ENCODE measurements at regions not wholly inside any gene's neighbourhood (a gene's known extent, or its start where the extent isn't known, plus 50 kb on each side); places are given as distances from the start of the nearest gene placed in this dataset.

DNA sequence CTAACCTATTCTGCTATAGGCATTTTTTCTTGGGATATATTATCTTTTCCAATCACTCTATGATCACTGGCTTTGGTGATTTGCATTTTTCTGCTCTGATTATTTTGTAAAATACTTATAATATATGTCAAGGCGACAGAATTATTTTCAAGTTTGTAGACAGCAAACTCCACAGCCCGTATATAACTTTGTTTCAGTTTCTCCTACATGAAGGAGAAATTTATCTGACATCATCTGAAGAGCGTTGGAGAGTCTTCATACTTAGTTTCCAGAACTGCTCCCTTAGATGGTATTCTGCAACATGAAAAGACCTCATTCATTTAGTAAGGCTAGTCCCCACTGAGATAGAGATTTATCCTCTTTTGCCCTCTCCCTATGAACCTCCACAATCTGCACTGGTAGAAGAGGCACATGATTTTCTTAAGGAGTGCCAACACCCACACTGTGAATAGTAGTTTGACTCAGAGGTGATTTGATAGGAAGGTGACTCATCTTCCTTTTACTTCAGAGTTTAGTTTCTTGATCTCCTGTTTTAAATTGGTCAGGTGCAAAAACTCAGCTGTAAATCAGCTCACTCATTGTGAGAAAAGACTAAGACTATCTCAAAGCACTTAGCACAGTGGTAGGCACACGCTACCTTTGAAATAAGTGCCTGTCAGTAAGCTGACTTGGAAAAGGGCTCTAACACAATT, 1848.6 kb upstream of the CELF4 start (continued):
- TF ChIP-seq, protein P1, sequence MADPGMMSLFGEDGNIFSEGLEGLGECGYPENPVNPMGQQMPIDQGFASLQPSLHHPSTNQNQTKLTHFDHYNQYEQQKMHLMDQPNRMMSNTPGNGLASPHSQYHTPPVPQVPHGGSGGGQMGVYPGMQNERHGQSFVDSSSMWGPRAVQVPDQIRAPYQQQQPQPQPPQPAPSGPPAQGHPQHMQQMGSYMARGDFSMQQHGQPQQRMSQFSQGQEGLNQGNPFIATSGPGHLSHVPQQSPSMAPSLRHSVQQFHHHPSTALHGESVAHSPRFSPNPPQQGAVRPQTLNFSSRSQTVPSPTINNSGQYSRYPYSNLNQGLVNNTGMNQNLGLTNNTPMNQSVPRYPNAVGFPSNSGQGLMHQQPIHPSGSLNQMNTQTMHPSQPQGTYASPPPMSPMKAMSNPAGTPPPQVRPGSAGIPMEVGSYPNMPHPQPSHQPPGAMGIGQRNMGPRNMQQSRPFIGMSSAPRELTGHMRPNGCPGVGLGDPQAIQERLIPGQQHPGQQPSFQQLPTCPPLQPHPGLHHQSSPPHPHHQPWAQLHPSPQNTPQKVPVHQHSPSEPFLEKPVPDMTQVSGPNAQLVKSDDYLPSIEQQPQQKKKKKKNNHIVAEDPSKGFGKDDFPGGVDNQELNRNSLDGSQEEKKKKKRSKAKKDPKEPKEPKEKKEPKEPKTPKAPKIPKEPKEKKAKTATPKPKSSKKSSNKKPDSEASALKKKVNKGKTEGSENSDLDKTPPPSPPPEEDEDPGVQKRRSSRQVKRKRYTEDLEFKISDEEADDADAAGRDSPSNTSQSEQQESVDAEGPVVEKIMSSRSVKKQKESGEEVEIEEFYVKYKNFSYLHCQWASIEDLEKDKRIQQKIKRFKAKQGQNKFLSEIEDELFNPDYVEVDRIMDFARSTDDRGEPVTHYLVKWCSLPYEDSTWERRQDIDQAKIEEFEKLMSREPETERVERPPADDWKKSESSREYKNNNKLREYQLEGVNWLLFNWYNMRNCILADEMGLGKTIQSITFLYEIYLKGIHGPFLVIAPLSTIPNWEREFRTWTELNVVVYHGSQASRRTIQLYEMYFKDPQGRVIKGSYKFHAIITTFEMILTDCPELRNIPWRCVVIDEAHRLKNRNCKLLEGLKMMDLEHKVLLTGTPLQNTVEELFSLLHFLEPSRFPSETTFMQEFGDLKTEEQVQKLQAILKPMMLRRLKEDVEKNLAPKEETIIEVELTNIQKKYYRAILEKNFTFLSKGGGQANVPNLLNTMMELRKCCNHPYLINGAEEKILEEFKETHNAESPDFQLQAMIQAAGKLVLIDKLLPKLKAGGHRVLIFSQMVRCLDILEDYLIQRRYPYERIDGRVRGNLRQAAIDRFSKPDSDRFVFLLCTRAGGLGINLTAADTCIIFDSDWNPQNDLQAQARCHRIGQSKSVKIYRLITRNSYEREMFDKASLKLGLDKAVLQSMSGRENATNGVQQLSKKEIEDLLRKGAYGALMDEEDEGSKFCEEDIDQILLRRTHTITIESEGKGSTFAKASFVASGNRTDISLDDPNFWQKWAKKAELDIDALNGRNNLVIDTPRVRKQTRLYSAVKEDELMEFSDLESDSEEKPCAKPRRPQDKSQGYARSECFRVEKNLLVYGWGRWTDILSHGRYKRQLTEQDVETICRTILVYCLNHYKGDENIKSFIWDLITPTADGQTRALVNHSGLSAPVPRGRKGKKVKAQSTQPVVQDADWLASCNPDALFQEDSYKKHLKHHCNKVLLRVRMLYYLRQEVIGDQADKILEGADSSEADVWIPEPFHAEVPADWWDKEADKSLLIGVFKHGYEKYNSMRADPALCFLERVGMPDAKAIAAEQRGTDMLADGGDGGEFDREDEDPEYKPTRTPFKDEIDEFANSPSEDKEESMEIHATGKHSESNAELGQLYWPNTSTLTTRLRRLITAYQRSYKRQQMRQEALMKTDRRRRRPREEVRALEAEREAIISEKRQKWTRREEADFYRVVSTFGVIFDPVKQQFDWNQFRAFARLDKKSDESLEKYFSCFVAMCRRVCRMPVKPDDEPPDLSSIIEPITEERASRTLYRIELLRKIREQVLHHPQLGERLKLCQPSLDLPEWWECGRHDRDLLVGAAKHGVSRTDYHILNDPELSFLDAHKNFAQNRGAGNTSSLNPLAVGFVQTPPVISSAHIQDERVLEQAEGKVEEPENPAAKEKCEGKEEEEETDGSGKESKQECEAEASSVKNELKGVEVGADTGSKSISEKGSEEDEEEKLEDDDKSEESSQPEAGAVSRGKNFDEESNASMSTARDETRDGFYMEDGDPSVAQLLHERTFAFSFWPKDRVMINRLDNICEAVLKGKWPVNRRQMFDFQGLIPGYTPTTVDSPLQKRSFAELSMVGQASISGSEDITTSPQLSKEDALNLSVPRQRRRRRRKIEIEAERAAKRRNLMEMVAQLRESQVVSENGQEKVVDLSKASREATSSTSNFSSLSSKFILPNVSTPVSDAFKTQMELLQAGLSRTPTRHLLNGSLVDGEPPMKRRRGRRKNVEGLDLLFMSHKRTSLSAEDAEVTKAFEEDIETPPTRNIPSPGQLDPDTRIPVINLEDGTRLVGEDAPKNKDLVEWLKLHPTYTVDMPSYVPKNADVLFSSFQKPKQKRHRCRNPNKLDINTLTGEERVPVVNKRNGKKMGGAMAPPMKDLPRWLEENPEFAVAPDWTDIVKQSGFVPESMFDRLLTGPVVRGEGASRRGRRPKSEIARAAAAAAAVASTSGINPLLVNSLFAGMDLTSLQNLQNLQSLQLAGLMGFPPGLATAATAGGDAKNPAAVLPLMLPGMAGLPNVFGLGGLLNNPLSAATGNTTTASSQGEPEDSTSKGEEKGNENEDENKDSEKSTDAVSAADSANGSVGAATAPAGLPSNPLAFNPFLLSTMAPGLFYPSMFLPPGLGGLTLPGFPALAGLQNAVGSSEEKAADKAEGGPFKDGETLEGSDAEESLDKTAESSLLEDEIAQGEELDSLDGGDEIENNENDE (IDR thresholded peaks at IDR 0.05; ENCODE audit: insufficient replicate concordance, low read length) = no peak
- no peak for TF ChIP-seq CBX8 (IDR thresholded peaks at IDR 0.05; ENCODE audit: borderline replicate concordance, low read depth, low read length)
- TF ChIP-seq NRF1 (IDR thresholded peaks at IDR 0.05; ENCODE audit: low read depth, low read length) = no peak
- no peak for TF ChIP-seq HDAC2 (IDR thresholded peaks at IDR 0.05; ENCODE audit: borderline replicate concordance in 1 of 2, low read depth in 2 of 2, low read length in 2 of 2)
- no peak for TF ChIP-seq JUN (IDR thresholded peaks at IDR 0.05; ENCODE audit: low read depth, low read length)
- TF ChIP-seq EP300 (IDR thresholded peaks at IDR 0.05; ENCODE audit: borderline replicate concordance in 1 of 2, low read depth in 2 of 2, low read length in 2 of 2) = no peak

Data from H1 (cell line).